Testis (tissue), 2 donors: ENCODE measurements at regions not wholly inside any gene's neighbourhood (a gene's known extent, or its start where the extent isn't known, plus 50 kb on each side); places are given as distances from the start of the nearest gene placed in this dataset.

ENCODE experiments used
- CTCF ChIP-seq, 3 experiments: fragments of 450-650 bp in 2 of 3; fragments of 200-600 bp in 1 of 3; sonication (generic) in 1 of 3; IDR thresholded peaks; one replicate each; pipeline ENCODE4 v1.5.1; 2016 to 2019; ENCODE audit warnings: antibody characterized with exemption in 3 of 3, mild to moderate bottlenecking in 2 of 3, moderate library complexity in 1 of 3
- POLR2A ChIP-seq: fragments of 450-650 bp; IDR thresholded peaks from one replicate; pipeline ENCODE4 v1.6.1; 2017; ENCODE audit warnings: antibody characterized with exemption, mild to moderate bottlenecking, moderate library complexity

- TF ChIP-seq CTCF (IDR thresholded peaks at IDR 0.05) (no peak), POLR2A (no peak)
Measured at GRCh38 chr3:28808068-28808467, 459.4 kb upstream of the AZI2 start.
